ENCODE measurements at regions not wholly inside any gene's neighbourhood (a gene's known extent, or its start where the extent isn't known, plus 50 kb on each side); places are given as distances from the start of the nearest gene placed in this dataset.
"Not testable (repeated sequence)": the region's sequence is repeated elsewhere in the genome, so short reads cannot be mapped to it uniquely, and the experiment has no call there.

DNA sequence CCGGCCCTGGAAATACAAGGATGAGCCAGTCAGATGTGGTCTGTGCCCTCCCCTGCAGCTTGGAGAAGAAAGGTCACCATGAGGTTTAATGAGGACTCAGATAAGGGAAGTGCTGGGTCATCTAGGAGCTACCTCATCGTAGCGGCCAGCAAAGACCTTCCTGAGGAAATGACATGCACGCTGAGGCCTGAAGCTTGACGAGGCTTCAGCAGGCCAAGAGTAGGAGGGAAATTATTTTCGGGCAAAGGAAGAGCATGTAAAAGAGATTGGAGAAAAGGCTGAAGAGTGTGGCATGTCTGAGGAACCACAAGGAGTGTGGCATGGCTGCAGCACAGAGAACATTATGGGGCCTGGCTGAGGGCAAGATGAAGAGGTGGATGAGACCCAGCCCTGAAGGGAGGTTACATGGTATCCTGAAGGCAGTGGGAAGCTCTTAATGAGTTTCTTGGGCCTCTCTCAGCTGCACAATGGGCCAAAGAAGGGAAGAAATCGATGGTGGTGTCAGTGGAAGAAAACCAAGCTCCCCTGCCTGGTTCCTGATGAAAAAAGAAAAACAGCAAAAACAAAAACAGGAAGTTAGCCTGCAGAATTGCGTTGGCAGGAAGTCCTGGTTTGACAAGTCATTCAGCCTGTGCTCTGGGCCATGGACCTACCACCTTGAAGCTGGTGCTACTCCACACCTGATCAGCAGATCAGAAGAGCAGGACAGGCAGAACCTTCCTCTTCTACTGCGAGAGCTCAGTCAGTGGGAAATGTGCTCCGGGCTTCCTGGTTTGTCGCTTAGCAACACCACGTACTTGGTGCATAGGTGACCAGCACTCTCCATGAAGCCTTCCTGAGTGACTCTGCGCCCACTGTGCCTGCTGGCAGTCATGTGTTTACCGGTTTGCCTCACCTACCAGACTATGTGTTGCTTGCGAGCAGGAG lies 134.5 kb upstream of the KLF3 start:
- DNase-seq = peak; percentile 64

DNA sequence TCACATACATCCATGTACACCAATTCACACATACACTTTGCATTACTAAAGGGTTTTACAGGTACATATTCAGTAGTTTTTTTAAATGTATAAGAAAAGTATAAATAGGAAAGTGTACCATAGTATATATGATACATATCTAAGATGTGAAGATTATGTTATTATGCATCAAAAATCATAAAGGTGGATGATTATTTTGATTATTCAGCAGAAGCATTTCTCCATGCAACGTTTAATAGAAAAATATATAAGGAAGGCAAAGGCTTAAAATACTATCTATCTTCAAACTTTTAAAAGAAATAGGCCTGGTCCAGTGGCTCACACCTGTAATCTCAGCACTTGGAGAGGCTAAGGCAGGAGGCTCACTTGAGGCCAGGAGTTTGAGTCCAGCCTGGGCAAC lies 133.5 kb upstream of the KLF3 start:
- DNase-seq = no peak

DNA sequence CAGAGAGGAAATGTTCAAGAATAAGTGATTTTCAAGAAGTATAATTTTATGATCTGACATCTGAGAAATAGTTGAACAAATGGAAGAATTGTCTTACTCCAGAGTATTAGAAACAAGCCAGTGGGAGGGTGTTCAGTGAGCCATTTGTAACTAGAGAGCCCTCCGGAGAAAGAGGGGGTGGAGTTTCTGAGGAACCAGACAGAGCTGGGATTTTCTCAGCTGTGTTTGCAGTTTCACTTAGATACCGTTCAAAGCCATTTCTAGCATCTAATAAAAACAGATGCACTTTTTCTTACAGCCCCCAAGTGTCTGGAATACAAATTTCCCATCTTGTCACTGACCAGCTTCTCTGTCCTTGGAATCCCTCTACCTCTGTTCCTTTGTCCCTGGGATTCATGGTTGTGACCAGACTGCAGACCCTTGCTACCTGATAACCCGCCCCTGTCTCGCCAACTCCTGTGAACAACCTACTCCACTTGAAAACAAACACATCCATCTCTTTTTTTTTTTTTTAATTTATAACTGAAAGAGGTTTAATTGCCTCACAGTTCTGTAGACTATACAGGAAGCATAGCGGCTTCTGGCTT lies 132.8 kb upstream of the KLF3 start:
- DNase-seq = no peak

DNA sequence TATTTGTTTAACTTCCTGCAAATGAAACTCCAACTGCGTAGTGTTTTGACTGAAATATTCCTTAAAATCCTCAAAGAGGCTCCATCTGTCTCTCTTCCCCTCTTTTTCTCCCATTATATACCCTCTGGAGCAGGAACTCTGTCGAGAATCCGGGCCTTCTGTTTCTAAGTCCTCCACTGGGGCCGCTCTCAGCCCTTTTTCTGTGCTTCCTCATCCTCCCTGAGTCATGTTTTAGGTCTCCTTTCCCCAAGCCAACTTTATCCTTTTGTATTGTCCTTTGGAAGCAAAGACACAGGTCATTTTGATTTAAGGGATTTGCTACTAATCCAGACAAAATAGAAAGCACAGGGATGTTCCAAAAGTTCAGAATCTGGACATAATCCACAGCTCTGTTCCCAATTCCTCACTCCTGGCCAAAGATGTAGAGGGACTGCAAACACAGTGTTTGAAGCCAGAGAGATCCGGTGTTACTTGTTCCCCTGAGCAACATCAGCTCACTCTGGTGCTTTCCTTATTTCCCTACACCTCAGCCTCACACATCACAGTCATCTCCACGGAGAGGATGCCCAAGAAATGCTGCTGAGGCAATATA lies 131.0 kb upstream of the KLF3 start:
- no peak for DNase-seq

DNA sequence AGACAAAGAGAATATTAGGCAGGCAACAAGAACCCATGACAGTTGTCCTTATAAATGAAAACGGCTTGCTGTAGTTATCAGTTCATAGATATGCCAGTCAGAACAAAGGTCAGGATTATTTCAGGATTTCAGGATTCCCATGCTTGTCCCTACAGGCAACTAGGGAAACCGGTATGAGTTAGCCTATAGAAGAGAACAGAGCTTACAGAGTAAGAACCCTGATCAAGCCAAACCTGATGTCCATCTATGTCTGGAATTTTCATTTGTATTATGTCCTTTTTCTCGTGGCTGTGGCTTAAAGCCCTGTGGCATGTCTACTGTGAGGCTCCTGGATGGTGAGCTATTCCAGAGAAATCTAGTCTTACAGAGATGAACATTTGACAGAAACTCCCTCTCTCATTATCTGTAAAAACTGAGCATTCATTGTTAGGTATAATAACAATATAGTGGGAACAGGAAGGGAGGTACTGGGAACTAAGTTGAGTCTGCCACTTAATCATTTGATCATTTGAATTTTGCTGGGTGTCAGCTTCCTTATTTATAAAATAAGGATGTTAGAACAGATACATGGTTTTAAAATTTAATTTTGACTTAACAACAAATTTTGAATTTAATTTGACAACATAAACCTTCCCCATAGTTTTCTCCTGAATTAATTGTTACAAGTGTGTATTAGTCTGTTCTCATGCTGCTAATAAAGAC lies 129.5 kb upstream of the KLF3 start:
- no peak for DNase-seq

DNA sequence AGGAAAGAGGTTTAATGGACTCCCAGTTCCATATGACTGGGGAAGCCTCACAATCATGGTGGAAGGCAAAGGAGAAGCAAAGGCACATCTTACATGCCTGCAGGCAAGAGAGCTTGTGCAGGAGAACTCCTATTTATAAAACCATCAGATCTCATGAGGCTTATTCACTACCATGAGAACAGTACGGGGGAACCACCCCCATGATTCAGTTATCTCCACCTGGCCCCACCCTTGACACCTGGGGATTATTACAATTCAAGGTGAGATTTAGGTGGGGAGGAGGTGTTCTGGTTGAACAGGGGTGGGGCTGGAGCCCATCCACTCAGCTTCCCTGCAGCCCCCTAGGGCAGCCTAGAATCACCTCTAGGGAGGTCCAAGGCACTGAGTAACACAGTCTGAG lies 128.9 kb upstream of the KLF3 start:
- DNase-seq = not testable (repeated sequence)

DNA sequence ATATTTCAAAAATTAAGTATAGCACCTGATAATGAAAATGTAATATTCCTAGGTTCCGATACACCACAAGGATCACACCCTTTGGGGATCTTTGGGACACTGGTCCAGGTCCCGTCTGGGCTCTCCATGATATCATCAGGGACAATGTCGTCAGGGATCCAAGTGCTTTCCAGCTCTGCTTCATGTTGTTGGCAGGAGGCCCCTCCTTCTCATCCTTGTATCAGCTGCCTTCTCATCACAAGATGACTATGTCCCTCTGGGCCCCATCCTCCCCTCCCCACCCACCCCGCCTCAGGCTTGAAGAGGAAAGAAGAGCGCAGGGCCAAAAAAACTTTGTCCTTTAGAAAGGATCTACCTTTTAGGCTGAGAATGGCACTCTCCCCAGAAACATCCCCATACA lies 128.3 kb upstream of the KLF3 start:
- DNase-seq = no peak

DNA sequence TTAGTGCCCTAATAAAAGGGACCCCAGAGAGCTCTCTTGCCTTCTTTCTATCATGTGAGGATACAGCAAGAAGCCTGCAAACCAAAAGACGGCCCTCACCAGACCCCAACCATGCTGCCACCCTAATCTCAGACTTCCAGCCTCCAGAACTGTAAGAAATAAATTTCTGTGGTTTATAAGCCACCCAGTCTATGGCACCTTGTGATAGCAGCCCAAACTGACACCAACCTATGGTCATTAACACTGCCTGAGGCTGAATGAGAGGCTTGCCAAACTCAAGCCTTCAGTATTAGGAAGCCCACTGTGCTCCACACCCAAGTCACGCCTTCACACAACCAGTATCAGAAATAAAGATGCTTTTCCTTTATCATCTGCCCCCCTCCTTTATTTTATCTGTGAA lies 127.3 kb upstream of the KLF3 start:
- DNase-seq = no peak

DNA sequence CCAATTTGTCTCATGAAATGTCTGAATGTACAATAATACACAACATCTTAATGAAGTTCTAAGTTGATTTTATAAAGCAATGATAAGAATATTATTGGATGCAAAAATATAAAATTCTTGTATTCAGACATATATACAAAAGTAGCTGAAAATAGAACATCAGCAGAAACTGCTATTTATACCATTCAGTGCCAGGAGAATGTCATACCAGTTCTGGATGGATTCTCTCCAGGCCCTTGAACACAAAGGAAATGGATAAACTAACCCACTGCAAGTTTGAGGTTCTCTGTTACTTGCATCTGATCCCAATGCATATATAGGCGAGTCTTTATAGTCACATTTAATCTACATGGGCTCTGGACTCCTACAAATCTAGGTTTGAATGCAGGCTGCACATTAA lies 126.3 kb upstream of the KLF3 start:
- no peak for DNase-seq

DNA sequence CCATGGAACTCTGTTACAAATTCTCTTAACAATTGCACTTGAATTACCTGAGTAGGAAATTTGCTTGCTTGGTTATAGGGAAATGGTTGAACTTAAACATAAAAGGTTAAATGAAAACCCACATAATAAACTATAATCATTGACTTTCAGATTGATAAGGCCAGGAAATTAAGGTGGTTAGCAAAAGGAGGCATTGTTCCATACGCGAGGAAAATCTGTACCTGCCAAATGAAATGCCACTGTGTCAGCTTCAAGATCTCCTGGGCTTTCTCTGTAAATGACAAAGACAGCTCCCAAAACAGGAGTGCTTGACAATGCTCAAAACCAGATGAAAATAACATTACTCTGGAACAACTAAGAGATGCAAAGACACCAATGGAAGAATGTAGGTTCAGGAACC lies 125.5 kb upstream of the KLF3 start:
- no peak for DNase-seq

DNA sequence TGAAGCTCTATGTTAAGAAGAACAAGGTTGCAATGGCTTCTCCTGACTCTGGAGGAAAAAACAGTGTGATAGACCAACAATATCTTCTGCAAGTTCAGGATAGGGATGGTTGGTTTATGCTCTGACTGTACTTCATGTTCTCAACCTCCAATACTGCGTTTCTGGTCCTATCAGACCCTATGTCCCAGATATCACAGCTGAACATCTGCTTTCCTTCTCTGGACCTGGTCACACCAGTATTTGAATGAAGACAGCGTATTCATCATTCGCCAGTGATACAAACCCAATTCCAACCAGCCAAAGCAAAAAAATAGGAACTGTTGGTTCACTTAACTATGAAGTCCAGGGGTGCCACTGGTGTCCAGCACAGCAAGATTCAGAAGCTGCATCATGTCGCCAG lies 124.5 kb upstream of the KLF3 start:
- no peak for DNase-seq

DNA sequence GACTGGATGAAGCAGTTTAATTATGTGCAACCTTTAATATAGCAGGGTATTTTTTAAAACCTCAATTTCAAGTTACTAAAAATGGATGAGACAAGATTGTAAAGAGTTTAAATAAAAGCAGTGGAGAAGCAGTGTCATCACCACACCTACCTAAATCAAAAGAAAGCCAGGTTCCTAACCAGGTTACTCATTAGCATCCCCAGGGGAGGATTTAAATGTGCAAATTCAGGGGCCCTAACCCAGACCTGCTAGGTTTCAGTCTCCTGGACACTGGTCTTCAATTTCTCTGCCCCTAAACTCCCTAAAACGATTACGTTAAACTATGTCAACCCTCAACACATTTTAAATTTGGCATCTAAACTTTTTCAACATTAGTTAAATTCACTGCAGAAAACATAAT lies 116.9 kb upstream of the KLF3 start:
- DNase-seq = no peak

DNA sequence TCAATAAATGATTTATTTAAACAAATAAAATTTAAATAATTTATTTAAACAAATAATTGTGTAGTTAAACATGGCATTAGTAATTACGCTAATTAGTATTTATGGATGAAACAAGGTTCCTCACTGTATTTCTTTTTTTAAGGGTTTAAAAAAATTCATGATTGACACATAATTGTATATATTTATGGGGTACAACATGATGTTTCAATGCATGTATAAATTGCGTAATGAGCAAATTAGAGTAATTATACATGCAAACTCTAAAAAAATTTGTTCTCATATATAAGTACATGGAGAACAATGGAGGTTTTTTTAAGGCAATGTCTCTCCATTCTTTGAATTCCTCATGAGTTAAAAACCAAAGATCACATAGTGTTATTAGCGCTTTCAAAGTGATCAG lies 115.7 kb upstream of the KLF3 start:
- DNase-seq = no peak

DNA sequence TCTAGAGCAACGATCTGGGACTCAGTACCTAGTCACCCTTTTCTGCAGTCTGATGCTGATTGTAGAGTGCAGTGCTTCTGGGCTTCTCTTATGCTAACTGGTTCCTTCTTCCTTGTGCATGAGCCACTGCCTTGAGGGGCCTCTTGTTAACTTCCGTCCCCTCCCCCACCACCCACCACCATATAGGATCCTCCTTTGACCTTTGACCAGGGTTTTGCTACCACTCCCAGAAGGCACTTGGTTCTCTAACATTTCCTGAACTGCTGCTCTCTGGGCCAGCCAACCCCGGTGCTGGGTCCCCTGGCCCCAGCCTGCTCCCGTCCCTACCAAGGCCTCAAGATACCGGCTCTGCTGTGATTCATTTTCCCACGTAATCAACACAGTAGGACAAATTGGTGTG lies 104.6 kb upstream of the KLF3 start:
- DNase-seq = no peak

DNA sequence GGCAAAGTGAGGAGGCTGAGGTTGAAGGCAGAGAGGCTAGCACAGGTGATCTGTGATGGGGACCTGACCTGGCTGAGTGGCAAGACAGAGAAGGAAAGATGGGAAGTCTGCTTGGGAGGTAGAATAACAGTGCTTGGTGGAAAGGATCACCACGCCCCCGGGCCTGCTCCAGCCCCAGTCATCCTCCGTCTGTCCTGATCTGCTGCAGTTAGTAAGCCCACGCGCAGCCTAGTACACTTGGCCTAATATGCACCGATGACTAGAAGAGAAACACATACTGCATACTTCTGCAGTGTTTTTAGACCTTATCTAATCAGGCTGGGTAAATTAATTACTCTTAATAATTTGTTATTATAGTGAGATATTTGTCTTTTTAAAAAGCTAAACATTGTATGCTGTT lies 103.7 kb upstream of the KLF3 start:
- no peak for DNase-seq

DNA sequence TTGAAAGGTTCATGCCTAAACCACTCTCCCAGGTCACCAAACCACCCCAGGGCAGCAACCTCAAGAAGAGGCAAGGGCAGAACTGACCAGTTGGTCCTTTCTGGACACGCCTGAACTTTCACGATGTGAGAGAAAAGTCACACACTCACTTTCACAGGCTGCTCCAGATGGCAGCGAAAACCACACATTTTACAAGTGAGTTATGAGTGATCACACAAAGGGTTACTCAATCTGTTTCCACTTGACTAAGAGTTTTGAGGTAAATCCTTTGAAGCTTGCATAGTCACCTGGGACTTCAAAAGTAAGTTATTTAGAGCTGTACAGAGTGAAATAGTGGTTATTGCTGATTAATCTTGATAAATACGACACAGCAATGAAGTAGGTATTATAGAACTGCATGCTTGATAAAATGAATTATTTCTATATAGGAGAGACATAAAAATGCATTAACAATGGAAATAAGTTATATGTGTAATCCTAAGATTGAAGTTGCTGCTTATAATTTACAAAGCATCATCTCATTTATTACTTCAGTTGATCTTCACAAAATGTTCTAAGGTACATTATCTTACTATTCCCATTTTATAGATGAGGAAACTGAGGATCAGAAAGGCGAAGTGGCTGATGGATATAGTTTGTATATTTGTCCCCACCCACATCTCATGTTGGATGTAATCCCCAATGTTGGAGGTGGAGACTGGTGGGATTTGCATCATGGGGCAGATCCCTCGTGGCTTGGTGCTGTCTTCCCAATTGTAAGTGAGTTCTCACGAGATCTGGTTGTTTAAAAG lies 103.0 kb upstream of the KLF3 start:
- peak; percentile 27 for DNase-seq

DNA sequence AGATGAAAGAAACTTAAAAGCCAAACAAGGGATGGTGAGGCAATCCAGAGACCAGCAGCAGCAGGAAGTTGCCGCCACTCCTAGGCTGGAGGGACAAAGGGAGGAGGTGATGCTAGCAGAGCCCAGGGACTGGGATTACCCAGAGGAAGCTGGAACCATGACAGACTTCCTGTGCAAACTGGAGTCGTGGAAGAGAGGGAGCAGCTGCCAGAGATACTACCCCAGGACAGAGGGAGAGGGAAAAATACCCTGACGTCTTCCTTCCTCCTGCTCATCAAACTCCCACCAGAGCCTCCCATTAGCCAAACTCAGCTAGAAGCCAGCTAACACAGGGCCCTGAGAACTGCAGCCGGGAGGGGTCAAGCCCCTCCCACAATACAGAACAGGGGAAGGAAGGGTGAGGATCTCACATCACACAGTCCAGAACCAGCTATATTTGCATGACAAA lies 101.2 kb upstream of the KLF3 start:
- no peak for DNase-seq

DNA sequence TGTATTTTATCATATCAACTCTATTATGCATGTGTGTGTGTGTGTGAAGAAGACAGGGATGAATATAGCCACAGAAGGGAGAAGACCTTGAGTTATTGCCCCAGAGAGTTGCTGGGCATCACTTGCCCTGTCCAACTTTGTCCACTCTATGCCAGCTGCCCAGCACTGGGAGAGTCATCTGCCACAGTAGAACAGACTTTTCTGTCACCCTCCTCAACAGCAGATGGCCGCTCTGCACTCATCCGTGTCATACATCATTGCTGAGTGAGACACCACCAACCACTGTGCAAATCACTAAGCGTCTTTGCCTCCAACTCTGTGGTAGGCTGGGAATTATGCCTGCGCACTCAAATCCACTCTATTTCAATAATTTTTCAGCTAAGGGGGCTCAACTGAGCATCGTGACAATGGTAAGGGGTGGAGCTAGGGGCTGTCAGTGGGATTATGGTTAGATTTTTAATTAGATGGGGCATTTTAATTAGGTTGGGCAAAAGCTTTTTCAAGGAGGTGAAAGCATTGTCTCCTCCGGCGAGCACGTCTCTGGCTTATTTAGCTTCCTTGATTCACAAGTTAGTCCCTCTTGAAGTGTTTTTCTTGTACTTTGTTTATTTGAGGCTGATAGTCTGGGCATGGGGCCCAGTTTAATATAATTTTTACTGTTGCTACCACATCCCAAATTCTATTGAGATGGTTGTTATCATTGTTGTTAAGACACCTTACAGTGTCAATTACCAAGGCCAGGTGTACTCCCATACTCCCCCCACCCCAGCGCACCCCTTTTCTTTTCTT lies 100.1 kb upstream of the KLF3 start:
- no peak for DNase-seq

DNA sequence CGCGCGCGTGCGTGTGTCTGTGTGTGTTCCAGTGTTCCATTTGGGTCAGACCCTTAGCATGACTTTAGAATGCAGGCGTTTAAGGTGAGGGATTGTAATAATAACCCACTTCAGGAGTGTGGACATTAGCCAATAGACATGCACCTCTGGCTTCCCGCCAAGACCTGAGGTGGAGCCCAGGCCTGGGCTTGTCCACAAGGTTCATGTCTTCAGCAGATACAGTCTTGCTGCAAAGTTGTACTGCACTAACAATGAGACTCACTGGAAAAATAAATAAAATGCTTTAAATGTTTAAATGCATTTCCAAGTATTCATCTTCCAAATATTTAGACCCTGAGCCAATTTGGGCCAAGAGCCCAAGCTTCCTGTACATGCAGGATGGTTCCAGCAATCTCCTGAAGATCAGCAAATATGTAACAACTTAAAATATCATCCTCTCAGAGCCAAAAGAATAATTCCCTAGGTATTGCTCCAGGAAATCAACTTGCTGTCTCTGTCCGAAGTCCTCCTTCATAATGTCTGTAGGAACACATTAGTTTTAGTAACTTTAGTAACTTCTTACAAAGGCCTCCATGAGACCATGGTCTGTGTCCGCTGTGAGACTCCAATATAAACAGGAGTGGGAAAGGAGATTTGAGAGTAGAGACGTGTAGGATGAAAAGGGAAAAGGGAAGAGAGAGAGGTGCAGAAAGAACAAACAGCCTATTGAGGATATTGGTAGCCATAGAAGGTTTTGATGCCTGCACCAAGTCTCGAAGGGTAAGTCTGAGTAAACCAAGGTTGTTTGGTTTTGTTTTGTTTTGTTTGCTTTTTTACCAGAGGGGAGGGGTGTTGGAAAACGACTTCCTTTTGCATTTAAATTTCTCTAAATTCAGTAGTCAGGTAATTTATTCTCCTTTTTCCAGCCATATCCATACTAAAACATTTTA lies 98.5 kb upstream of the KLF3 start:
- DNase-seq = no peak

DNA sequence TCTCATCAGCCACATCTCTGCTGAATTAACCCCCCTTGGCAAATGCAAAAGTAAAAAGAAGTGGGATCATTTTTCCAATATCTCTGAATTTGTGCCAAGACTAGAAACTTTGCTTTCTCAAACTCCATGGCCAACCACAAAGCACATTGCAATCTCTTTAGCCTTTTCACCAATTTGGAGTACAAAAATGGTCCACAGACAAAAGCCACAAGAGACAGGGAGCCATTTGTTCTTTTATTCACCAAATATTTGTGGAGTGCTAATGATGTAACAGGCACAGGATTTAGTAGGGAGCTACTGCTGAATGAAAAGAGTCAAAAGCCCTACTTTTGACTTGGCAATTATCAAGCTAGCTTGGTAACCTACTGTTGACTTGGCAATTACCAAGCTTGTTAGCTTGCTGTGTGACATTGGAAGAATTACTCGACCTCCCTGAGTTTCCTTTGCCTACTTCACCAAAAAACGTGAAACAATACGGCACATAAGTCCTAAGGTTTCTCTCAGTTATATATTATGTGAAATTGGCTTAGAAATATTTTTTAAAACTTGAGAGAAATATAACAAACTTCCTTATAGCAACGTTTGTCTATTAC lies 97.1 kb upstream of the KLF3 start:
- no peak for DNase-seq
